Lung (tissue), 11 donors: ENCODE measurements at regions not wholly inside any gene's neighbourhood (a gene's known extent, or its start where the extent isn't known, plus 50 kb on each side); places are given as distances from the start of the nearest gene placed in this dataset.

Experiments used
- ATAC-seq: fragments of 200-7000 bp; cut with Tn5 transposase; one replicate; pipeline ENCODE4 v1.9.1; 2020; ENCODE audit warnings: moderate number of reproducible peaks; ENCODE audit not compliant: insufficient read depth, low FRiP score
- DNase-seq, 3 donors: peaks; one replicate each; pipeline ENCODE4 v3.0.0-alpha.2; 2013 to 2017
- H3K27ac ChIP-seq, 2 donors: one replicate each; pipeline ENCODE4 v1.5.1; 2013; ENCODE audit warnings: mild to moderate bottlenecking in 2 of 2, moderate library complexity in 2 of 2, control low read depth in 1 of 2, inconsistent platforms in 1 of 2, low read depth in 1 of 2, low read length in 1 of 2
- H3K27me3 ChIP-seq, 3 donors: one replicate each; pipeline ENCODE4 v1.5.1; 2013; ENCODE audit warnings: low read length in 2 of 3; ENCODE audit not compliant: control insufficient read depth in 3 of 3, insufficient read depth in 3 of 3
- H3K36me3 ChIP-seq, 4 donors: one replicate each; pipeline ENCODE4 v1.5.1; 2013; ENCODE audit warnings: low read length in 4 of 4, mild to moderate bottlenecking in 1 of 4, moderate library complexity in 1 of 4; ENCODE audit not compliant: control insufficient read depth in 4 of 4, insufficient read depth in 4 of 4
- H3K4me1 ChIP-seq, 5 donors: one replicate each; pipeline ENCODE4 v1.5.1; 2013; ENCODE audit warnings: low read length in 5 of 5, mild to moderate bottlenecking in 2 of 5, moderate library complexity in 1 of 5; ENCODE audit not compliant: control insufficient read depth in 5 of 5, insufficient read depth in 5 of 5
- H3K4me3 ChIP-seq: one replicate; pipeline ENCODE4 v1.5.1; 2013; ENCODE audit warnings: mild to moderate bottlenecking, control low read depth, moderate library complexity
- H3K9ac ChIP-seq, 2 donors: one replicate each; pipeline ENCODE4 v1.5.1; 2013; ENCODE audit warnings: low read length in 2 of 2, control low read depth in 1 of 2; ENCODE audit not compliant: insufficient read depth in 1 of 2
- H3K9me3 ChIP-seq, 4 donors: one replicate each; pipeline ENCODE4 v1.5.1; 2013; ENCODE audit warnings: low read length in 3 of 4, mild to moderate bottlenecking in 1 of 4, moderate library complexity in 1 of 4; ENCODE audit not compliant: control insufficient read depth in 4 of 4, insufficient read depth in 3 of 4
- WGBS, 2 donors: extraction: QIAGEN DNeasy Blood & Tissue Kit; methylation state at CpG; one replicate each; pipeline ENCODE4 v1.1.7; 2013; 5-methylcytosine and 5-hydroxymethylcytosine counted together
- TF ChIP-seq, protein P1 (sequence below): IDR thresholded peaks from 2 replicates; pipeline ENCODE4 v1.5.1; 2012; ENCODE audit warnings: mild to moderate bottlenecking; ENCODE audit errors: control extremely low read depth, extremely low read depth
- donor health status: control.
- donor health status: control.
- donor health status: Bipolar disorder and iron deficiency.
- donor health status: healthy.
- donor health status: DM: yes; HTN: yes; CAD: no.

DNA sequence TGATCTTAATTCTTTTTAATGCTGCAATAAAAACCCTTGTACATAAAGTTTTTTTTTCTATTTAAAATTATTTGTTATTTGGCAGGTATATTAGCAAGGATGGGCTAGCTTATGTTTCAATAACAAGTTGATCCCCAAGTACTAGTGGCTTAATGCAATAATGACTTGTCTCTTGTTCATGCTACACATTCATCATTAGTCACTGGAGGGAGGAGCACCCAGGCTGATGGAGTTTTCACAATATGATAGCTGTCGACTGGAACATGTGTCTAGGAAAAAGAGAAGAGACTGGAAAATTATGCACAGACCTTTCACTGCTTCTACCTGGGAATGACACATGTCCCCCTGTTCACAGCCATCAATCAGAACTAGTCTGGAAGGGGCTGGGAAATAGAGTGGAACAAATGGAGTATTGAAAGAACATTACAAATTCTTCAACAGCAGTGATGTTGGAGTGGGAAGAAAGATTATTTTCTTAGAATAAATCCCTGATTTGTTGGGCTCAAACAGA, 387.9 kb upstream of the RPS6KA3 start:
- ATAC-seq, result no peak
- 64 to 88% methylated on average over 1 of the region's 1 CpG for WGBS, 2 donors

DNA sequence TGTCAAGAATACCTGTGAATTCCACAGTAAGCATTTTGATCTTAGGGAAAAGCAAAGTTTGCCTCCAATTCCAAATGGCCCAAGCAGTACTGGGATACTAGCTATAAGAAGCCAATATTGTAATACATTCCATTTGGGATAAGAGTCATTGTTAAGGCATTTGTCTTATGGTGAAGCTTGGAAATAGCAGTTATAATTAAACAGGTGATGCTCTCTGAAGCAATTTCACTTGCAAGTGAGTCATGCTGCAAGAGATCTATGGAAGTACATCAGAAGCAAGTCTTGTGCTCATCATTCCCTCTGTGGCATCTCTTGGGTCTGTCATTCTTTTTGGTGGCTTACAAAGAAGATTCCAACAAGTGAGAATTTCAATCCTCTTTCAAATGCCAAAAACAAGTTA, 386.4 kb upstream of the RPS6KA3 start:
- TF ChIP-seq, protein P1, sequence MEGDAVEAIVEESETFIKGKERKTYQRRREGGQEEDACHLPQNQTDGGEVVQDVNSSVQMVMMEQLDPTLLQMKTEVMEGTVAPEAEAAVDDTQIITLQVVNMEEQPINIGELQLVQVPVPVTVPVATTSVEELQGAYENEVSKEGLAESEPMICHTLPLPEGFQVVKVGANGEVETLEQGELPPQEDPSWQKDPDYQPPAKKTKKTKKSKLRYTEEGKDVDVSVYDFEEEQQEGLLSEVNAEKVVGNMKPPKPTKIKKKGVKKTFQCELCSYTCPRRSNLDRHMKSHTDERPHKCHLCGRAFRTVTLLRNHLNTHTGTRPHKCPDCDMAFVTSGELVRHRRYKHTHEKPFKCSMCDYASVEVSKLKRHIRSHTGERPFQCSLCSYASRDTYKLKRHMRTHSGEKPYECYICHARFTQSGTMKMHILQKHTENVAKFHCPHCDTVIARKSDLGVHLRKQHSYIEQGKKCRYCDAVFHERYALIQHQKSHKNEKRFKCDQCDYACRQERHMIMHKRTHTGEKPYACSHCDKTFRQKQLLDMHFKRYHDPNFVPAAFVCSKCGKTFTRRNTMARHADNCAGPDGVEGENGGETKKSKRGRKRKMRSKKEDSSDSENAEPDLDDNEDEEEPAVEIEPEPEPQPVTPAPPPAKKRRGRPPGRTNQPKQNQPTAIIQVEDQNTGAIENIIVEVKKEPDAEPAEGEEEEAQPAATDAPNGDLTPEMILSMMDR, result no peak
- Histone ChIP-seq H3K4me3 (no peak overlapping the region), H3K27me3 (no peaks in the 10 kb centered on the region), H3K27ac (no peak overlapping the region), H3K9ac (no peak overlapping the region), H3K36me3 (no peaks in the 10 kb centered on the region), H3K4me1 (no peaks in the 10 kb centered on the region), H3K9me3 (no peaks in the 10 kb centered on the region)
- no peak for DNase-seq
- no peak for ATAC-seq

More for the DNA sequence above, 387.9 kb upstream of the RPS6KA3 start:
- DNase-seq, result no peak
- TF ChIP-seq, protein P1, result no peak
- no peak overlapping the region for H3K4me3 ChIP-seq
- H3K4me1 ChIP-seq, result no peaks in the 10 kb centered on the region
- no peak overlapping the region for H3K27ac ChIP-seq
- no peaks in the 10 kb centered on the region for H3K27me3 ChIP-seq
- H3K36me3 ChIP-seq, result no peaks in the 10 kb centered on the region
- no peak overlapping the region for H3K9ac ChIP-seq
- no peaks in the 10 kb centered on the region for H3K9me3 ChIP-seq

DNA sequence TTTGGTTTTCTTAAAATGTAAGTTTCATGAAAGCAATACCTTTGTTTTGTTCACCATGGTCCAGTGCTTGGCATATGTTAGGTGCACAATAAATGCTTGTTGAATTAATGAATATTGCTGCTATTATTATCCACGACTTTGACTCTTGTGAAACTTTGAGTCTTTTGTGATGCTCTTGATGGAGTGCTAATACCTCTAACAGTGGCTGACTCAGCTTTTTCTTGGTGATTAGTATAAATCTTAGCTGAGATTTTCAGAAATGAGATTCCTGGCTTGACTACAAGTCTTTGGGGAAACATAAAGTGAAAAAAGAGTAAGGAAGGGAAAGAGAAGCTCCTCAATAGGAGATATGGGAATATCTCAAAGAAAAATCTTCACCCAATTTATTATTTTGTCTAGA, 375.2 kb upstream of the RPS6KA3 start:
- TF ChIP-seq, protein P1, result no peak
- H3K9me3 ChIP-seq, result peaks cover 0 to 2% (median 0%) of the 10 kb centered on the region in 4 donors
- no peak for ATAC-seq
- no peak overlapping the region for H3K4me3 ChIP-seq
- no peaks in the 10 kb centered on the region for H3K36me3 ChIP-seq
- H3K27me3 ChIP-seq, result peaks cover 4 to 10% (median 6%) of the 10 kb centered on the region in 3 donors
- H3K27ac ChIP-seq, result no peak overlapping the region
- no peak for DNase-seq
- WGBS, 2 donors, result 47 to 80% methylated on average over 1 of the region's 1 CpG
- no peak overlapping the region for H3K9ac ChIP-seq
- no peaks in the 10 kb centered on the region for H3K4me1 ChIP-seq

GRCh38 chrX:20639115-20639514, 372.4 kb upstream of the RPS6KA3 start:
- H3K4me3 ChIP-seq, result no peak overlapping the region
- no peak overlapping the region for H3K9ac ChIP-seq
- no peaks in the 10 kb centered on the region for H3K36me3 ChIP-seq
- ATAC-seq, result no peak
- TF ChIP-seq, protein P1, result no peak
- WGBS, 2 donors, result 34 to 41% methylated on average over 2 of the region's 2 CpGs
- H3K9me3 ChIP-seq, result peaks cover 0 to 2% (median 0%) of the 10 kb centered on the region in 4 donors
- no peak overlapping the region for H3K27ac ChIP-seq
- H3K4me1 ChIP-seq, result no peaks in the 10 kb centered on the region
- DNase-seq, result no peak
- peaks cover 4 to 16% (median 9%) of the 10 kb centered on the region in 3 donors for H3K27me3 ChIP-seq
